ENCODE measurements at regions not wholly inside any gene's neighbourhood (a gene's known extent, or its start where the extent isn't known, plus 50 kb on each side); places are given as distances from the start of the nearest gene placed in this dataset.

- Mint-ChIP-seq H3K4me1 (ENCODE audit: low read depth) (peaks cover 5% of the 10 kb centered on the region), H3K4me3 (no peak overlapping the region), H3K27ac (no peak overlapping the region)
Measured at GRCh38 chr6:84528201-84528600, 236.2 kb downstream of the TBX18 start.

GRCh38 chr6:84526631-84527030 is 237.8 kb downstream of the TBX18 start:
- no peak for DNase-seq (ENCODE audit: low spot score)
- Mint-ChIP-seq H3K27ac (no peak overlapping the region), H3K4me1 (ENCODE audit: low read depth) (peaks cover 5% of the 10 kb centered on the region), H3K4me3 (no peak overlapping the region), H3K36me3 (ENCODE audit: low read depth) (no peaks in the 10 kb centered on the region), H3K9me3 (no peaks in the 10 kb centered on the region), H3K27me3 (ENCODE audit: insufficient read depth) (no peaks in the 10 kb centered on the region)
- intact Hi-C loops (cut with micrococcal nuclease) = no loop called here

More at GRCh38 chr6:84528201-84528600, 236.2 kb downstream of the TBX18 start:
- Mint-ChIP-seq H3K27me3 (ENCODE audit: insufficient read depth) (no peaks in the 10 kb centered on the region), H3K36me3 (ENCODE audit: low read depth) (no peaks in the 10 kb centered on the region), H3K9me3 (no peaks in the 10 kb centered on the region)
- DNase-seq (ENCODE audit: low spot score) = no peak
- intact Hi-C loops (cut with micrococcal nuclease) = no loop called here

GRCh38 chr6:84525907-84526306 is 238.5 kb downstream of the TBX18 start:
- DNase-seq (ENCODE audit: low spot score) = no peak
- Mint-ChIP-seq H3K36me3 (ENCODE audit: low read depth) (no peaks in the 10 kb centered on the region), H3K27me3 (ENCODE audit: insufficient read depth) (no peaks in the 10 kb centered on the region), H3K27ac (no peak overlapping the region), H3K9me3 (no peaks in the 10 kb centered on the region), H3K4me1 (ENCODE audit: low read depth) (peaks cover 5% of the 10 kb centered on the region), H3K4me3 (no peak overlapping the region)
- intact Hi-C loops (cut with micrococcal nuclease) = no loop called here

GRCh38 chr6:84524636-84525035 is 239.8 kb downstream of the TBX18 start:
- Mint-ChIP-seq H3K36me3 (ENCODE audit: low read depth) (no peaks in the 10 kb centered on the region), H3K27me3 (ENCODE audit: insufficient read depth) (no peaks in the 10 kb centered on the region), H3K4me3 (no peak overlapping the region), H3K4me1 (ENCODE audit: low read depth) (peaks cover 5% of the 10 kb centered on the region), H3K27ac (no peak overlapping the region), H3K9me3 (no peaks in the 10 kb centered on the region)
- intact Hi-C loops (cut with micrococcal nuclease) = no loop called here
- no peak for DNase-seq (ENCODE audit: low spot score)

GRCh38 chr6:84522135-84522549 is 242.3 kb downstream of the TBX18 start:
- no peak overlapping the region for H3K27ac Mint-ChIP-seq
- H3K36me3 Mint-ChIP-seq (ENCODE audit: low read depth) = no peaks in the 10 kb centered on the region
- no peaks in the 10 kb centered on the region for H3K9me3 Mint-ChIP-seq
- intact Hi-C loops (cut with micrococcal nuclease) = no loop called here
- DNase-seq (ENCODE audit: low spot score) = no peak
- no peaks in the 10 kb centered on the region for H3K27me3 Mint-ChIP-seq (ENCODE audit: insufficient read depth)
- peaks cover 5% of the 10 kb centered on the region for H3K4me1 Mint-ChIP-seq (ENCODE audit: low read depth)
- H3K4me3 Mint-ChIP-seq = no peak overlapping the region

GRCh38 chr6:84521511-84521910 is 242.9 kb downstream of the TBX18 start:
- DNase-seq (ENCODE audit: low spot score) = no peak
- H3K27ac Mint-ChIP-seq = no peak overlapping the region
- no peaks in the 10 kb centered on the region for H3K27me3 Mint-ChIP-seq (ENCODE audit: insufficient read depth)
- intact Hi-C loops (cut with micrococcal nuclease) = no loop called here
- no peaks in the 10 kb centered on the region for H3K36me3 Mint-ChIP-seq (ENCODE audit: low read depth)
- peaks cover 3% of the 10 kb centered on the region for H3K4me1 Mint-ChIP-seq (ENCODE audit: low read depth)
- no peak overlapping the region for H3K4me3 Mint-ChIP-seq
- no peaks in the 10 kb centered on the region for H3K9me3 Mint-ChIP-seq

GRCh38 chr6:84517741-84518530 is 246.5 kb downstream of the TBX18 start:
- H3K36me3 Mint-ChIP-seq (ENCODE audit: low read depth) = no peaks in the 10 kb centered on the region
- no peak for DNase-seq (ENCODE audit: low spot score)
- no peak overlapping the region for H3K27ac Mint-ChIP-seq
- no peaks in the 10 kb centered on the region for H3K4me1 Mint-ChIP-seq (ENCODE audit: low read depth)
- no peaks in the 10 kb centered on the region for H3K27me3 Mint-ChIP-seq (ENCODE audit: insufficient read depth)
- H3K9me3 Mint-ChIP-seq = no peaks in the 10 kb centered on the region
- intact Hi-C loops (cut with micrococcal nuclease) = no loop called here
- H3K4me3 Mint-ChIP-seq = no peak overlapping the region

- no peaks in the 10 kb centered on the region for H3K9me3 Mint-ChIP-seq
- no peak overlapping the region for H3K4me3 Mint-ChIP-seq
- no peak for DNase-seq (ENCODE audit: low spot score)
- no peaks in the 10 kb centered on the region for H3K4me1 Mint-ChIP-seq (ENCODE audit: low read depth)
- no peaks in the 10 kb centered on the region for H3K27me3 Mint-ChIP-seq (ENCODE audit: insufficient read depth)
- intact Hi-C loops (cut with micrococcal nuclease) = no loop called here
- no peak overlapping the region for H3K27ac Mint-ChIP-seq
- H3K36me3 Mint-ChIP-seq (ENCODE audit: low read depth) = no peaks in the 10 kb centered on the region
Measured at GRCh38 chr6:84516154-84516553, 248.2 kb downstream of the TBX18 start.

GRCh38 chr6:84515067-84515466 is 249.3 kb downstream of the TBX18 start:
- intact Hi-C loops (cut with micrococcal nuclease) = no loop called here
- H3K27me3 Mint-ChIP-seq (ENCODE audit: insufficient read depth) = no peaks in the 10 kb centered on the region

GRCh38 chr6:84514089-84514971 is 250.1 kb downstream of the TBX18 start:
- H3K27me3 Mint-ChIP-seq (ENCODE audit: insufficient read depth) = no peaks in the 10 kb centered on the region
- H3K27ac Mint-ChIP-seq = no peak overlapping the region
- H3K36me3 Mint-ChIP-seq (ENCODE audit: low read depth) = no peaks in the 10 kb centered on the region
- no peaks in the 10 kb centered on the region for H3K9me3 Mint-ChIP-seq
- H3K4me3 Mint-ChIP-seq = no peak overlapping the region
- no peaks in the 10 kb centered on the region for H3K4me1 Mint-ChIP-seq (ENCODE audit: low read depth)
- no peak for DNase-seq (ENCODE audit: low spot score)
- intact Hi-C loops (cut with micrococcal nuclease) = no loop called here

More at GRCh38 chr6:84515067-84515466, 249.3 kb downstream of the TBX18 start:
- Mint-ChIP-seq H3K9me3 (no peaks in the 10 kb centered on the region), H3K27ac (no peak overlapping the region), H3K4me3 (no peak overlapping the region), H3K36me3 (ENCODE audit: low read depth) (no peaks in the 10 kb centered on the region), H3K4me1 (ENCODE audit: low read depth) (no peaks in the 10 kb centered on the region)
- DNase-seq (ENCODE audit: low spot score) = no peak

- no peak overlapping the region for H3K27ac Mint-ChIP-seq
- H3K36me3 Mint-ChIP-seq (ENCODE audit: low read depth) = no peaks in the 10 kb centered on the region
- H3K9me3 Mint-ChIP-seq = no peaks in the 10 kb centered on the region
- no peaks in the 10 kb centered on the region for H3K4me1 Mint-ChIP-seq (ENCODE audit: low read depth)
- no peak for DNase-seq (ENCODE audit: low spot score)
- no peaks in the 10 kb centered on the region for H3K27me3 Mint-ChIP-seq (ENCODE audit: insufficient read depth)
- intact Hi-C loops (cut with micrococcal nuclease) = no loop called here
- no peak overlapping the region for H3K4me3 Mint-ChIP-seq
Measured at GRCh38 chr6:84512391-84512790, 252.0 kb downstream of the TBX18 start.

- intact Hi-C loops (cut with micrococcal nuclease) = no loop called here
- Mint-ChIP-seq H3K4me3 (no peak overlapping the region), H3K4me1 (ENCODE audit: low read depth) (no peaks in the 10 kb centered on the region), H3K27ac (no peak overlapping the region), H3K27me3 (ENCODE audit: insufficient read depth) (no peaks in the 10 kb centered on the region), H3K36me3 (ENCODE audit: low read depth) (no peaks in the 10 kb centered on the region), H3K9me3 (no peaks in the 10 kb centered on the region)
- DNase-seq (ENCODE audit: low spot score) = no peak
Measured at GRCh38 chr6:84511929-84512328, 252.5 kb downstream of the TBX18 start.

GRCh38 chr6:84508981-84509380 is 255.4 kb downstream of the TBX18 start:
- DNase-seq (ENCODE audit: low spot score) = no peak
- H3K4me3 Mint-ChIP-seq = no peak overlapping the region
- H3K4me1 Mint-ChIP-seq (ENCODE audit: low read depth) = no peaks in the 10 kb centered on the region
- intact Hi-C loops (cut with micrococcal nuclease) = no loop called here
- no peak overlapping the region for H3K27ac Mint-ChIP-seq
- no peaks in the 10 kb centered on the region for H3K27me3 Mint-ChIP-seq (ENCODE audit: insufficient read depth)
- no peaks in the 10 kb centered on the region for H3K9me3 Mint-ChIP-seq
- no peaks in the 10 kb centered on the region for H3K36me3 Mint-ChIP-seq (ENCODE audit: low read depth)
